ENCODE measurements at regions not wholly inside any gene's neighbourhood (a gene's known extent, or its start where the extent isn't known, plus 50 kb on each side); places are given as distances from the start of the nearest gene placed in this dataset.
"Not testable (repeated sequence)": the region's sequence is repeated elsewhere in the genome, so short reads cannot be mapped to it uniquely, and the experiment has no call there.

GRCh38 chr1:148049115-148049496 lies 103.0 kb downstream of the NBPF11 start:
- DNase-seq: peak; percentile 49

- peak; percentile 65 for DNase-seq
Measured at GRCh38 chr1:148048423-148049114, 103.5 kb downstream of the NBPF11 start.

- not testable (repeated sequence) for DNase-seq
Measured at GRCh38 chr1:148045872-148046271, 106.2 kb downstream of the NBPF11 start.

DNA sequence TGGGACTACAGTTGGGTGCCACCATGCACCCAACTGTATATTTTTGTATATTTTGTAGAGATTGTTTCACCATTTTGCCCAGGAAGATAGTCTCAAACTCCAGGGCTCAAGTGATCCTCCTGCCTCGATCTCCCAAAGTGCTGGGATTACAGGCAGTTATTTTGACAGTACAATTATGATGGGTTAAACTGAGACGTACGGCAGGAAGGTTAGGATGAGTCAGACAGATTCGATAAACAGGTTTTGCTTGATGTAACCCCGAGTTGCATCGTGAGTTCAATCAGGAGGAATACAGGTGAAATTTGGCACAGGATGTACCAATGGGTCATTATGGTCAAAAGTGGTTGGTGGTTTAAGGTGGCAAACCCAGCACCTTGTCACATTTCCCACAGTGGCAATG lies 107.6 kb downstream of the NBPF11 start:
- DNase-seq: not testable (repeated sequence)
